GM12865 (cell line): ENCODE measurements at regions not wholly inside any gene's neighbourhood (a gene's known extent, or its start where the extent isn't known, plus 50 kb on each side); places are given as distances from the start of the nearest gene placed in this dataset.
"Not testable (repeated sequence)": the region's sequence is repeated elsewhere in the genome, so short reads cannot be mapped to it uniquely, and the experiment has no call there.

ENCODE experiments used
- DNase-seq: peaks from one replicate; pipeline ENCODE4 v3.0.0; 2010; ENCODE audit warnings: low read depth
- H3K4me3 ChIP-seq: 2 replicates; pipeline ENCODE4 v1.5.1; 2011; ENCODE audit warnings: mild to moderate bottlenecking, low read depth, low read length, control low read depth
- CTCF ChIP-seq: IDR thresholded peaks from 2 replicates; pipeline ENCODE4 v1.5.1; 2011; ENCODE audit warnings: low read length, control low read depth, low read depth, inconsistent platforms; ENCODE audit not compliant: insufficient read depth; ENCODE audit errors: missing control alignments

DNA sequence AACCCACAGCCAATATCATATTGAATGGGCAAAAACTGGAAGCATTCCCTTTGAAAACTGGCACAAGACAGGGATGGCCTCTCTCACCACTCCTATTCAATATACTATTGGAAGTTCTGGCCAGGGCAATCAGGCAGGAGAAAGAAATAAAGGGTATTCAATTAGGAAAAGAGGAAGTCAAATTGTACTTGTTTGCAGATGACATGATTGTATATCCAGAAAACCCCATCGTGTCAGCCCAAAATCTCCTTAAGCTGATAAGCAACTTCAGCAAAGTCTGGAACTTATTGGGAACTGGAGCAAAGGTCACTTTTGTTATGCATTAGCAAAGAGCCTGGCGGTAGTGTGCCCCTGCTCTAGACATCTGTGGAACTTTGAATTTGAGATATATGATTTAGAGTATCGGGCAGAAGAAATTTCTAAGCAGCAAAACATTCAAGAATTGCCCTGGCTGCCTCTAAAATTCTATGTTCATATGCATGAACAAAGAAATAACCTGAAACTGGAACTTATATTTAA is 53.4 kb upstream of the PSMA1 start:
- H3K4me3 ChIP-seq = not testable (repeated sequence)

GRCh38 chr11:14577292-14577691 is 57.1 kb upstream of the PSMA1 start:
- no peak for TF ChIP-seq CTCF
- no peak for DNase-seq
- no peak overlapping the region for H3K4me3 ChIP-seq

More for the DNA sequence above, 53.4 kb upstream of the PSMA1 start:
- not testable (repeated sequence) for DNase-seq

DNA sequence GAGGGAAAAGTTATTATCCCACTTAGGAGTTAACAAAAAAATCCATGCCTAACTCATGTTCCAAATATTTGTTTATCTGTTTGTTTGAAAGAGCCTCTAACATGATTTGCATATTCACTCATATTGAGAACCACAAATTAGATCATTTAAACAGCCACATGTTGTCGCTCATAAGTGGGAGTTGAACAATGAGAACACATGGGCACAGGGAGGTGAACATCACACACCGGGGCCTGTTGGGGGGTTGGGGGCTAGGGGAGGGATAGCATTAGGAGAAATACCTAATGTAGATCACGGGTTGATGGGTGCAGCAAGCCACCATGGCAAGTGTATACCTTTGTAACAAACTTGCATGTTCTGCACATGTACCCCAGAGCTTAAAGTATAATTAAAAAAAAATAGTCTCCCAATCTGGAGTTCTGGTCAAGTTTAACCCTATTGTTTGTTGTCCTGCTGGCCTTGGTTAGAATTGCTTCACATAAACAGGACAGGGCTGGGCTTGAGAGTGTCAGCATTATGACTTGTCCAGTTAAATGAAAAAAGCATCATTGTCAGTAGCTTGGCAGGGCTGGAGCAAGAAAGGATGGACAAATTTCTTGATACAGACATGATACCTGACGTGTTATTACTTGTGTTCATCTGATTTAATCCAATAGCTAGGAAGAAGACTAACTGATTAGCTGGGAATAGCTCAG is 57.8 kb upstream of the PSMA1 start:
- DNase-seq = peak; percentile 14
- no peak for TF ChIP-seq CTCF
- no peak overlapping the region for H3K4me3 ChIP-seq

DNA sequence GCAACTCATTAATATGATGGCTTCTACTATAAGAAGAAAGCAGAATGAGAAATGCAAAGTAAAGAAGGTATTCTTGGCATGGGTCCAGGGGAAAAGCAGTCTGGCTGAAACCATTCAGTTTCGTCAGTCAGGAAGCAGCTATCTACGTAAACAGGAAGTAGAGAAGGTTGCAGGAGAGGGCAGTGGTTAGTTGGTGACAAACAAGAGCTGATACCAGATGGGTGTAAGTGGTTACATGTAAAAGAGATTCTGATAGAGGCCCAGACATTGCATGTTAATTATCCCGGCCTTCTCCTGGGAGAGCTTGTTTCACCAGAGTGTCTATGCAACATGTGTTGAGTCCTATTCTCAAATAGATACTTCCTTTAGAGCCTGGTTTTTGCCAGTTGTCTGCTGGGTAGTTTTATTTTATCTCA is 58.4 kb upstream of the PSMA1 start:
- no peak overlapping the region for H3K4me3 ChIP-seq
- peak; percentile 92 for DNase-seq
- TF ChIP-seq CTCF = no peak

DNA sequence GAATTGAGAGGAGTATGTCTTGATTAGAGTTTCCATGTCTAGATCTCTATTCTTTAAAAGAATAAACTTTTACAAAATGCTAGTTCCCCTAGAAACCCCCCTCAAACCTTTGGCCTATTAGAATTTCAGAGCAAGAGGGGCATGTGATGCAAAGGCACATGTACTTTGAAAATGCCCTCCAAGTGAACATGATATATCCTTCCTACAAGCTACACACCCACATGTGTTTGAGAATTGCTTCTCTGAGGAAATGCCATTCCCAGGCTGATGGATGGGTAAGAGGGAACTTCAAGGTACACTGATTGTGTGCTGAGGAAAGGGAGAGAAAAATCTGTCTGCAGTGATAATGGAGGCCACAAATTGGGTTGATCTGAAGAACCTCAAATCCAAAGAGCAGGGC is 59.5 kb upstream of the PSMA1 start:
- no peak overlapping the region for H3K4me3 ChIP-seq
- no peak for TF ChIP-seq CTCF
- no peak for DNase-seq

- no peak for TF ChIP-seq CTCF
- no peak overlapping the region for H3K4me3 ChIP-seq
- DNase-seq = no peak
Measured at GRCh38 chr11:14582793-14583192, 60.8 kb upstream of the PDE3B start.

DNA sequence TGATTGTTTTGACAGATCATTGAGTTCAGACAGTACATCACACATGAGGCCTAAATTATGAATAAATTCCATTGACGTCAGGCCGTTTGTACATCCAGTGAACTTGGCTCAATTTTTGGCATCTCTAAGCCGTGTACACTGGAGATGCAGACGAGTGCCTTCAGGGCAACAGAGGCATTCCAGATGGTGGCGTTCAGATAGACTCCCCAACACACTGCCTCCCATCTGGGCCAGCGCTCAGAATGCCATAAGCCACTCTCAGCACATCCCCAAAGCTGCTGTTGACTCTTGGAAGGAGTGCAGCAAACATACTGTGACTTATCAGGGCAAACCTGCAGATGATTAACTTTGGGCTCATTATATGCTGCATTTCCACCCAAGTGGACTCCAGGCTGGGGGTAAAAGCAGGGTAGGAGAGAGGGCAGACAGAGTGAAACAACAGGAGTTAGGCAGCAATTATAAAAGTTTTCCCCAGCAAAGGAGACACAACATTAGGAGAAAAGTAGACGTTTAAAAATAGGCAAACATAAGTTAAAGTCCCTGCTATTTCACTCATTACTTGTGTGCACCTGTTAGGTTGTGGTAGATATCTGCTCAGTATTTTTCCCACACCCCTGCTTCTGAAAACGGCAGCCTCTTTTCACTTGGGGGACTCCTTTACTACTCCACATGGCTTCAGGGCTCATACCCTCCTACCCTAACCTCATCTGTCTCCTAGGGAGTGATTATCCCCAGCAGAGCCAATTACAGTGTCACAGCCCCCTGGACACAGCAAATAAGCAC is 60.2 kb upstream of the PDE3B start:
- TF ChIP-seq CTCF = no peak
- no peak overlapping the region for H3K4me3 ChIP-seq
- no peak for DNase-seq
